Adrenal gland (tissue), 9 donors: ENCODE measurements at regions not wholly inside any gene's neighbourhood (a gene's known extent, or its start where the extent isn't known, plus 50 kb on each side); places are given as distances from the start of the nearest gene placed in this dataset.

Experiments
- DNase-seq, 7 donors: peaks; one replicate each; pipeline ENCODE4 v3.0.0-alpha.2; 2019 to 2020
- H3K27ac ChIP-seq, 5 donors: fragments of 200-600 bp; sonication (generic) in 4 of 5; 1 replicate in 3 of 5; 2 replicates in 2 of 5; pipeline versions ENCODE4 v1.5.1 to v1.8.0; 2016 to 2020; ENCODE audit warnings: mild to moderate bottlenecking in 1 of 5
- H3K27me3 ChIP-seq: fragments of 200-600 bp; 2 replicates; pipeline ENCODE4 v1.8.0; 2021
- H3K36me3 ChIP-seq, 2 donors: fragments of 200-600 bp; replicated peaks in 1 of 2; 1 replicate in 1 of 2; 2 replicates in 1 of 2; pipeline versions ENCODE4 v1.5.1 to v1.8.0; 2018 to 2022
- H3K4me1 ChIP-seq, 2 donors: fragments of 200-600 bp; replicated peaks in 1 of 2; 1 replicate in 1 of 2; 2 replicates in 1 of 2; pipeline versions ENCODE4 v1.5.1 to v1.8.0; 2018 to 2021
- H3K4me3 ChIP-seq, 4 donors: fragments of 200-600 bp; sonication (generic) in 3 of 4; one replicate each; pipeline ENCODE4 v1.5.1; 2016 to 2018
- H3K9me3 ChIP-seq, 3 donors: fragments of 200-600 bp; sonication (generic) in 1 of 3; replicated peaks in 1 of 3; 1 replicate in 2 of 3; 2 replicates in 1 of 3; pipeline versions ENCODE4 v1.5.1 to v1.8.0; 2016 to 2021
- POLR2A ChIP-seq, 2 donors: fragments of 450-650 bp; IDR thresholded peaks; one replicate each; pipeline ENCODE4 v1.6.1; 2017; ENCODE audit warnings: antibody characterized with exemption in 2 of 2, mild to moderate bottlenecking in 2 of 2, moderate library complexity in 1 of 2
- WGBS, 4 donors: extraction: QIAGEN DNeasy Blood & Tissue Kit in 2 of 4; methylation state at CpG; one replicate each; pipeline versions ENCODE4 v1.1.5 to v1.1.7; 2013 to 2017; 5-methylcytosine and 5-hydroxymethylcytosine counted together
- intact Hi-C, 2 donors: fragments of 100-400 bp; cut with DNase I; formaldehyde crosslinking; loops; one replicate each; pipeline versions ENCODE4 v1.14.1 to v1.15.0; 2022 to 2023
- TF ChIP-seq, protein P1 (sequence below), 6 experiments: fragments of 450-650 bp in 4 of 6; fragments of 200-600 bp in 2 of 6; sonication (generic) in 1 of 6; IDR thresholded peaks; 1 replicate in 5 of 6; 2 replicates in 1 of 6; pipeline versions ENCODE4 v1.5.1 to v1.8.0; 2016 to 2021; ENCODE audit warnings: antibody characterized with exemption in 6 of 6, mild to moderate bottlenecking in 2 of 6, moderate library complexity in 1 of 6
- donor health status: healthy with polysubstance abuse.
- donor health status: Bipolar disorder and iron deficiency.
- donor health status: DM: yes; HTN: yes; CAD: no.
- donor health status: DM: no; HTN: no; CAD: no.
- donor health status: DM: no; HTN: no; CAD: no.

GRCh38 chr12:46089414-46090162 is 99.2 kb upstream of the SCAF11 start:
- intact Hi-C loops: no loop called here
- DNase-seq: no peak
- Histone ChIP-seq H3K4me1 (no peaks in the 10 kb centered on the region), H3K36me3 (no peaks in the 10 kb centered on the region), H3K4me3 (no peak overlapping the region), H3K27me3 (peaks cover 12% of the 10 kb centered on the region), H3K9me3 (peaks cover 0 to 6% (median 0%) of the 10 kb centered on the region in 3 donors), H3K27ac (no peak overlapping the region)
- TF ChIP-seq, protein P1, sequence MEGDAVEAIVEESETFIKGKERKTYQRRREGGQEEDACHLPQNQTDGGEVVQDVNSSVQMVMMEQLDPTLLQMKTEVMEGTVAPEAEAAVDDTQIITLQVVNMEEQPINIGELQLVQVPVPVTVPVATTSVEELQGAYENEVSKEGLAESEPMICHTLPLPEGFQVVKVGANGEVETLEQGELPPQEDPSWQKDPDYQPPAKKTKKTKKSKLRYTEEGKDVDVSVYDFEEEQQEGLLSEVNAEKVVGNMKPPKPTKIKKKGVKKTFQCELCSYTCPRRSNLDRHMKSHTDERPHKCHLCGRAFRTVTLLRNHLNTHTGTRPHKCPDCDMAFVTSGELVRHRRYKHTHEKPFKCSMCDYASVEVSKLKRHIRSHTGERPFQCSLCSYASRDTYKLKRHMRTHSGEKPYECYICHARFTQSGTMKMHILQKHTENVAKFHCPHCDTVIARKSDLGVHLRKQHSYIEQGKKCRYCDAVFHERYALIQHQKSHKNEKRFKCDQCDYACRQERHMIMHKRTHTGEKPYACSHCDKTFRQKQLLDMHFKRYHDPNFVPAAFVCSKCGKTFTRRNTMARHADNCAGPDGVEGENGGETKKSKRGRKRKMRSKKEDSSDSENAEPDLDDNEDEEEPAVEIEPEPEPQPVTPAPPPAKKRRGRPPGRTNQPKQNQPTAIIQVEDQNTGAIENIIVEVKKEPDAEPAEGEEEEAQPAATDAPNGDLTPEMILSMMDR (IDR thresholded peaks at IDR 0.05): no peak
- no peak for TF ChIP-seq POLR2A (IDR thresholded peaks at IDR 0.05)
- WGBS, 4 donors: 63 to 72% (median 66%) methylated on average over 5 of the region's 5 CpGs

GRCh38 chr12:46087916-46088439 is 97.6 kb upstream of the SCAF11 start:
- H3K36me3 ChIP-seq: no peaks in the 10 kb centered on the region
- H3K27ac ChIP-seq: no peak overlapping the region
- no peak overlapping the region for H3K4me3 ChIP-seq
- TF ChIP-seq, protein P1 (IDR thresholded peaks at IDR 0.05): no peak
- no peak for TF ChIP-seq POLR2A (IDR thresholded peaks at IDR 0.05)
- intact Hi-C loops: no loop called here
- no peaks in the 10 kb centered on the region for H3K4me1 ChIP-seq
- peaks cover 0 to 6% (median 0%) of the 10 kb centered on the region in 3 donors for H3K9me3 ChIP-seq
- H3K27me3 ChIP-seq: peaks cover 7% of the 10 kb centered on the region
- DNase-seq: no peak
- WGBS, 4 donors: 61 to 90% (median 67%) methylated on average over 1 of the region's 1 CpG

- no peak overlapping the region for H3K4me3 ChIP-seq
- H3K27me3 ChIP-seq: peaks cover 7% of the 10 kb centered on the region
- intact Hi-C loops: no loop called here
- H3K4me1 ChIP-seq: no peaks in the 10 kb centered on the region
- no peak overlapping the region for H3K27ac ChIP-seq
- peaks cover 0 to 6% (median 0%) of the 10 kb centered on the region in 3 donors for H3K9me3 ChIP-seq
- 65 to 73% (median 70%) methylated on average over 7 of the region's 7 CpGs for WGBS, 4 donors
- no peaks in the 10 kb centered on the region for H3K36me3 ChIP-seq
- DNase-seq: no peak
- TF ChIP-seq, protein P1 (IDR thresholded peaks at IDR 0.05): no peak
- no peak for TF ChIP-seq POLR2A (IDR thresholded peaks at IDR 0.05)
These were observed 94.6 kb upstream of the SCAF11 start for GRCh38 chr12:46084666-46085631.
